CD4-positive, alpha-beta T cell (primary cell): ENCODE measurements at regions not wholly inside any gene's neighbourhood (a gene's known extent, or its start where the extent isn't known, plus 50 kb on each side); places are given as distances from the start of the nearest gene placed in this dataset.

Source experiments
- ATAC-seq: fragments of 200-7000 bp; cut with Tn5 transposase; one replicate; pipeline ENCODE4 v1.10.0; 2022; ENCODE audit warnings: mild to moderate bottlenecking; ENCODE audit not compliant: poor library complexity
- CTCF ChIA-PET: fragments of 350-600 bp; sonication (Branson Sonifier 250); formaldehyde crosslinking; loops from one replicate; lab custom pipeline; 2021; ENCODE audit warnings: antibody characterized with exemption, inconsistent platforms; lab: Charles Lee
- POLR2A ChIA-PET: fragments of 350-600 bp; sonication (Branson Sonifier 250); formaldehyde crosslinking; loops from one replicate; lab custom pipeline; 2021; ENCODE audit warnings: antibody characterized with exemption, inconsistent platforms; lab: Charles Lee
- DNase-seq, 14 experiments: peaks; one replicate each; pipeline ENCODE4 v3.0.0-alpha.2; 2013 to 2020; ENCODE audit warnings: mixed read lengths in 2 of 14
- H3K27ac ChIP-seq, 2 donors: one replicate each; pipeline versions ENCODE4 v1.5.1 to v1.7.0; 2013; ENCODE audit warnings: low read length in 2 of 2, low read depth in 1 of 2, mild to moderate bottlenecking in 1 of 2
- H3K27me3 ChIP-seq, 2 experiments: 1 replicate in 1 of 2; 2 replicates in 1 of 2; pipeline versions ENCODE4 v1.6.1 to v1.7.0; 2013; ENCODE audit warnings: low read length in 2 of 2, control low read depth in 1 of 2, mild to moderate bottlenecking in 1 of 2, moderate library complexity in 1 of 2; ENCODE audit not compliant: insufficient read depth in 2 of 2, control insufficient read depth in 1 of 2
- H3K36me3 ChIP-seq: one replicate; pipeline ENCODE4 v1.6.1; 2013; ENCODE audit warnings: low read length, control low read depth; ENCODE audit not compliant: insufficient read depth
- H3K4me1 ChIP-seq: one replicate; pipeline ENCODE4 v1.6.1; 2013; ENCODE audit warnings: low read length, control low read depth; ENCODE audit not compliant: insufficient read depth
- H3K4me3 ChIP-seq: one replicate; pipeline ENCODE4 v1.5.1; 2013; ENCODE audit warnings: mild to moderate bottlenecking, low read length, moderate library complexity
- H3K9me3 ChIP-seq, 2 experiments: 1 replicate in 1 of 2; 2 replicates in 1 of 2; pipeline versions ENCODE4 v1.6.1 to v1.7.0; 2013; ENCODE audit warnings: low read length in 2 of 2, mild to moderate bottlenecking in 2 of 2, control low read depth in 1 of 2, moderate library complexity in 1 of 2; ENCODE audit not compliant: control insufficient read depth in 1 of 2, insufficient read depth in 1 of 2
- H3K27ac Mint-ChIP-seq: one replicate; pipeline ENCODE4 v1.8.0; 2020; ENCODE audit warnings: mixed read lengths
- H3K27me3 Mint-ChIP-seq: one replicate; pipeline ENCODE4 v1.8.0; 2021; ENCODE audit warnings: mixed read lengths
- H3K36me3 Mint-ChIP-seq: one replicate; pipeline ENCODE4 v1.8.0; 2021; ENCODE audit warnings: low read depth, mixed read lengths
- H3K4me1 Mint-ChIP-seq: one replicate; pipeline ENCODE4 v1.8.0; 2021; ENCODE audit warnings: low read depth, mixed read lengths
- H3K4me3 Mint-ChIP-seq: one replicate; pipeline ENCODE4 v1.8.0; 2020; ENCODE audit warnings: mild to moderate bottlenecking, mixed read lengths
- H3K9me3 Mint-ChIP-seq: one replicate; pipeline ENCODE4 v1.8.0; 2020; ENCODE audit warnings: mixed read lengths
- CTCF ChIP-seq: fragments of 200-600 bp; IDR thresholded peaks from one replicate; pipeline ENCODE4 v1.8.0; 2022; ENCODE audit warnings: antibody characterized with exemption, mild to moderate bottlenecking
- intact Hi-C, 2 experiments: fragments of 100-400 bp; cut with DNase I in 1 of 2; cut with micrococcal nuclease in 1 of 2; formaldehyde crosslinking; loops; one replicate each; pipeline versions ENCODE4 v1.15.1 to v1.9.0; 2023 to 2025; cut with DNase I, micrococcal nuclease

- CTCF ChIA-PET = interaction anchor here (0.6 kb wide), 1 partner anchor 37 kb away, joined by 4 read pairs; no protein-coding TSS in a partner anchor
- no peaks in the 10 kb centered on the region for H3K36me3 ChIP-seq
- H3K27me3 Mint-ChIP-seq = no peaks in the 10 kb centered on the region
- H3K4me3 Mint-ChIP-seq = no peak overlapping the region
- H3K4me1 Mint-ChIP-seq = peaks cover 24% of the 10 kb centered on the region
- no peak for ATAC-seq
- H3K4me1 ChIP-seq = peaks cover 12% of the 10 kb centered on the region
- TF ChIP-seq CTCF = no peak
- H3K36me3 Mint-ChIP-seq = no peaks in the 10 kb centered on the region
- no peak overlapping the region for H3K4me3 ChIP-seq
- intact Hi-C loops = no loop called here
- no peaks in the 10 kb centered on the region for H3K9me3 Mint-ChIP-seq
- H3K27ac ChIP-seq = no peak overlapping the region
- no peaks in the 10 kb centered on the region for H3K27me3 ChIP-seq
- POLR2A ChIA-PET = no interaction called here
- DNase-seq = no peak
- H3K9me3 ChIP-seq = no peaks in the 10 kb centered on the region
- no peak overlapping the region for H3K27ac Mint-ChIP-seq
Measured at GRCh38 chr5:87022415-87022814, 245.3 kb upstream of the RASA1 start.

GRCh38 chr5:87027570-87027969 lies 240.1 kb upstream of the RASA1 start:
- ChIA-PET POLR2A (interaction anchor here (1.1 kb wide), 1 partner anchor 132 kb away, joined by 3 read pairs; no protein-coding TSS in a partner anchor), CTCF (interaction anchor here (0.6 kb wide), 1 partner anchor 53 kb away, joined by 3 read pairs; no protein-coding TSS in a partner anchor)
- Mint-ChIP-seq H3K27ac (no peak overlapping the region), H3K4me1 (peaks cover 22% of the 10 kb centered on the region), H3K4me3 (no peak overlapping the region), H3K36me3 (no peaks in the 10 kb centered on the region), H3K9me3 (no peaks in the 10 kb centered on the region), H3K27me3 (no peaks in the 10 kb centered on the region)
- no peak overlapping the region for H3K27ac ChIP-seq
- no peak overlapping the region for H3K4me3 ChIP-seq
- DNase-seq = no peak
- no peaks in the 10 kb centered on the region for H3K36me3 ChIP-seq
- no peaks in the 10 kb centered on the region for H3K9me3 ChIP-seq
- intact Hi-C loops = no loop called here
- ATAC-seq = no peak
- no peak for TF ChIP-seq CTCF
- H3K4me1 ChIP-seq = no peaks in the 10 kb centered on the region
- H3K27me3 ChIP-seq = no peaks in the 10 kb centered on the region

- no peak for TF ChIP-seq CTCF
- CTCF ChIA-PET = no interaction called here
- H3K9me3 Mint-ChIP-seq = no peaks in the 10 kb centered on the region
Measured at GRCh38 chr5:87029951-87030350, 237.7 kb upstream of the RASA1 start.

More at GRCh38 chr5:87029951-87030350, 237.7 kb upstream of the RASA1 start:
- no peak for ATAC-seq
- no peaks in the 10 kb centered on the region for H3K27me3 Mint-ChIP-seq
- H3K27ac Mint-ChIP-seq = no peak overlapping the region
- H3K27me3 ChIP-seq = no peaks in the 10 kb centered on the region
- H3K9me3 ChIP-seq = no peaks in the 10 kb centered on the region
- no peak overlapping the region for H3K27ac ChIP-seq
- peaks cover 35% of the 10 kb centered on the region for H3K4me1 Mint-ChIP-seq
- no peak for DNase-seq
- H3K36me3 Mint-ChIP-seq = no peaks in the 10 kb centered on the region
- H3K4me3 ChIP-seq = no peak overlapping the region
- no peak overlapping the region for H3K4me3 Mint-ChIP-seq
- H3K36me3 ChIP-seq = no peaks in the 10 kb centered on the region
- POLR2A ChIA-PET = no interaction called here
- intact Hi-C loops = no loop called here
- H3K4me1 ChIP-seq = peaks cover 4% of the 10 kb centered on the region
